GM12892 (cell line): ENCODE measurements at regions not wholly inside any gene's neighbourhood (a gene's known extent, or its start where the extent isn't known, plus 50 kb on each side); places are given as distances from the start of the nearest gene placed in this dataset.

Source experiments
- POLR2A ChIP-seq: IDR thresholded peaks from 2 replicates; pipeline ENCODE4 v1.6.1; 2011; ENCODE audit warnings: low read depth, low read length, control low read depth
- POLR2AphosphoS5 ChIP-seq: IDR thresholded peaks from 2 replicates; pipeline ENCODE4 v1.6.1; 2011; ENCODE audit warnings: low read depth, low read length, control low read depth
- TAF1 ChIP-seq: IDR thresholded peaks from 2 replicates; pipeline ENCODE4 v1.6.1; 2011; ENCODE audit warnings: low read depth, mild to moderate bottlenecking, control low read depth, low read length, borderline replicate concordance

GRCh38 chr7:46932306-46932675 is 649.6 kb downstream of the TNS3 start:
- TF ChIP-seq POLR2AphosphoS5 = no peak
- no peak for TF ChIP-seq POLR2A
- TF ChIP-seq TAF1 = no peak
